HCT116 (cell line): ENCODE measurements at regions not wholly inside any gene's neighbourhood (a gene's known extent, or its start where the extent isn't known, plus 50 kb on each side); places are given as distances from the start of the nearest gene placed in this dataset.

Source experiments
- RAD21 ChIP-seq: IDR thresholded peaks from 2 replicates; pipeline ENCODE4 v1.6.1; 2012; ENCODE audit warnings: low read depth, mild to moderate bottlenecking
- SIN3A ChIP-seq: IDR thresholded peaks from 2 replicates; pipeline ENCODE4 v1.6.1; 2012; ENCODE audit warnings: low read depth
- ZFX ChIP-seq: fragments of 450-650 bp; IDR thresholded peaks from 2 replicates; pipeline ENCODE4 v1.6.1; 2017
- TF ChIP-seq, protein P1 (sequence below), 3 experiments: fragments of 200-600 bp in 1 of 3; sonication (generic) in 1 of 3; IDR thresholded peaks in 2 of 3; conservative IDR thresholded peaks in 1 of 3; 2 replicates each; pipeline ENCODE4 v1.5.1; 2012 to 2017; ENCODE audit warnings: low read depth in 2 of 3, low read length in 2 of 3, antibody characterized with exemption in 1 of 3, borderline replicate concordance in 1 of 3, control low read depth in 1 of 3, mild to moderate bottlenecking in 1 of 3, mixed read lengths in 1 of 3, mixed run types in 1 of 3, moderate library complexity in 1 of 3; ENCODE audit not compliant: insufficient read depth in 1 of 3
- TF ChIP-seq, protein P2 (sequence below): IDR thresholded peaks from 2 replicates; pipeline ENCODE4 v1.6.1; 2012

DNA sequence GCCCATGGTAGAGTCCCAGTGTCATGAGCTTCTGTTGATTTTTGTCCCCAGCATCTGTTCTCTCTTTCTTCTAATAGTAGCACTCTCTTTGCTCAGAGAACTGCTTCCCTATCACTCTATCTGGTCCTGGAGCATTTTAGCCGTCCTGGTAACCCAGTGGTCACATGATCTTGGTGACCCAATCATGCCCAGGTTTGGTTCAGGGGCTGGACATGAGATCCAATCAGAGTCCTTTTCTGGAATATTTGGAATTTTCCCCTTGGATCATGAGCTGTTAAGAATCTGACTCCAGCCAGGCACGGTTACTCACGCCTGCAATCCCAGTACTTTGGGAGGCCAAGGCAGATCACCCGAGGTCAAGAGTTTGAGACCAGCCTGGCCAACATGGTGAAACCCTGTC is 197.0 kb downstream of the RAB11FIP4 start:
- TF ChIP-seq RAD21 = no peak
- TF ChIP-seq, protein P1, sequence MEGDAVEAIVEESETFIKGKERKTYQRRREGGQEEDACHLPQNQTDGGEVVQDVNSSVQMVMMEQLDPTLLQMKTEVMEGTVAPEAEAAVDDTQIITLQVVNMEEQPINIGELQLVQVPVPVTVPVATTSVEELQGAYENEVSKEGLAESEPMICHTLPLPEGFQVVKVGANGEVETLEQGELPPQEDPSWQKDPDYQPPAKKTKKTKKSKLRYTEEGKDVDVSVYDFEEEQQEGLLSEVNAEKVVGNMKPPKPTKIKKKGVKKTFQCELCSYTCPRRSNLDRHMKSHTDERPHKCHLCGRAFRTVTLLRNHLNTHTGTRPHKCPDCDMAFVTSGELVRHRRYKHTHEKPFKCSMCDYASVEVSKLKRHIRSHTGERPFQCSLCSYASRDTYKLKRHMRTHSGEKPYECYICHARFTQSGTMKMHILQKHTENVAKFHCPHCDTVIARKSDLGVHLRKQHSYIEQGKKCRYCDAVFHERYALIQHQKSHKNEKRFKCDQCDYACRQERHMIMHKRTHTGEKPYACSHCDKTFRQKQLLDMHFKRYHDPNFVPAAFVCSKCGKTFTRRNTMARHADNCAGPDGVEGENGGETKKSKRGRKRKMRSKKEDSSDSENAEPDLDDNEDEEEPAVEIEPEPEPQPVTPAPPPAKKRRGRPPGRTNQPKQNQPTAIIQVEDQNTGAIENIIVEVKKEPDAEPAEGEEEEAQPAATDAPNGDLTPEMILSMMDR (IDR thresholded peaks at IDR 0.05 in 2 of 3, conservative IDR thresholded peaks at IDR 0.05 in 1 of 3; ENCODE audit: borderline replicate concordance in 1 of 3, insufficient read depth in 1 of 3, low read depth in 2 of 3, low read length in 2 of 3) = no peak
- TF ChIP-seq, protein P2, sequence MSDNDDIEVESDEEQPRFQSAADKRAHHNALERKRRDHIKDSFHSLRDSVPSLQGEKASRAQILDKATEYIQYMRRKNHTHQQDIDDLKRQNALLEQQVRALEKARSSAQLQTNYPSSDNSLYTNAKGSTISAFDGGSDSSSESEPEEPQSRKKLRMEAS = no peak
- no peak for TF ChIP-seq ZFX
- TF ChIP-seq SIN3A = no peak
